GM18867 (cell line): ENCODE measurements at regions not wholly inside any gene's neighbourhood (a gene's known extent, or its start where the extent isn't known, plus 50 kb on each side); places are given as distances from the start of the nearest gene placed in this dataset.
"Not testable (repeated sequence)": the region's sequence is repeated elsewhere in the genome, so short reads cannot be mapped to it uniquely, and the experiment has no call there.

Experiments
- ATAC-seq: cut with Tn5 transposase; IDR thresholded peaks from one replicate; pipeline ENCODE4 v1.9.1; 2021; ENCODE audit warnings: mild to moderate bottlenecking, moderate library complexity; ENCODE audit not compliant: unreplicated experiment

DNA sequence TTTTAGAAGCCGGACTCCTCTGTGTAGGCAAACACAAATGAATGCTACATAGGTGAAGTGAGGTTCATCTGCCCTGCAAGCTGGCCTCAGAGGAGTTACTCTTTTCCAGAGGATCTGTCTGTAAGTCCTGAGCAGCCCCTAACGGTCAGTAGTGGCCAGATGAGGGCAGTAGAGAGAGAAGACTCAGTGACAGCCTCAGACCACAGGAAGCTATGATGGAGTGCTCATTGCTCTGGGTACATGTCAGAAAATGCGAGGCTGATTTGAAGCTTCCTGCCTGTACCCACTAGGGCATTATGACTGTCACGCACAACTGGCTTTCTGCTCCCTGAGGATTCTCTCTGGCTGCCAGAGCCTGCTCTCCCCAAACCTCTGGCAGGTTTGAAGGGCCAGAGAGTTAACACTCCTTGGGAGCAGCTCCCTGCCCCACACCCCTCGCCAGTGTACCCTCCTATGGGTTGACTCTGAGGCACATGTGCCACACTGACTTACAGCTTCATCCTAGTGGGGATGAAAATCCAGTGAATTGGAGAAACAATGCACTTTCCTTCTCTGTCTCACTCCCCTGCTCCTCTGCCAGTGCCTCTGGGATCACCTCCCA lies 141.5 kb downstream of the GABRG2 start:
- peak; percentile 99 for ATAC-seq

DNA sequence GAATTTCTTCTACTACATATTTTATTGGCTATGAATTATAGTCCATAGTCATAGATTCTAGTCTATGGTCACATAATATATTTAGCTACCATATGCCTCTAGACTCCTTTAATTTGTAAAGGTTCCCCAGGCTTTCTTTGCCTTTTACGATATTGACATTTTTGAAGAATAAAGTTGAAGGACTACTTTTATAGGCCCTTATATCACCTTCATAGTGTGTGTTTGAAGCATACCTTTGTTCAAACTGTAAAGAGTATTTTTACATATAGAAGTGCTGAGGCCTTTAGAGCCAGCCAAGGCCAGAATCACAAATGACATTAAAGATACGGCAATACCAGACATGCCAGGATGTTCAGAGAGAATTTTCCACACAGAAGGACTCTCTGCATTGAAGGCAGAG lies 147.0 kb downstream of the GABRG2 start:
- no peak for ATAC-seq

DNA sequence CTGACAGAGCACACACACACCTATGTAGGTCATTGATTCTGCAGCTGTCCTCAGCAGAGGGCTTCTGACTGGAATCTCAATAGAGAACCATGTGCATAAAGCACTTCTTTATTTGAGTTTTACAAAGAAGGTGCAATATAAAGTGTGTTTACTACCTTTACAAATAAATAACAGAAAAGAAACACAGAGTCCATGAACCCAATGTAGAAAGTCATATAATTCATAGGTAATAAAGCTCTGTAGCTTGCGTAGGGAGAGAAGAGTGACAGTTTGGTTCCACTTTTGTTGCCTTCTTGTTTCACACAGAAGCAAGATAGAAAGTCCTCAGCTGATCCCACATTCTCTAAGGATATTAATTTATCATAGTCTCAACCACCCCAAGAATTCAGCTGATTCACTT lies 149.5 kb downstream of the GABRG2 start:
- no peak for ATAC-seq

DNA sequence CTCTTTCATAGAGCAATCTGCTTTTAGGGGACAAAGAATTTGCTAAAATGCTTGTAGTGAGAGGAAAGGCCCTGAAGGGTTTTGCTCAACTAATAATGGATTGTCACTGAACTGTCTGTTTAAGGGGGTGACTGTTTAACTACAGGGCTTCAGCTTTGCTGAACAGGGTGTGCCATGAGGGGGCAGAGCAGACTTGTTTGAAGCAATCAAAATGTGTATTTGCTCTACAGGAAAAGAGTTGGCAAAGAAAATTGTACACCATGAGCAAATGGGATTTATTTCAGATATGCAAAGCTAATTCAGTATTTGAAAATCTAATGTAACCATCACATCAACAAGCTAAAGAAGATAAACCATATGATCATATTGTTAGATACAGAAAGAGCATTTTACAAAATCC lies 154.3 kb downstream of the GABRG2 start:
- ATAC-seq = no peak

DNA sequence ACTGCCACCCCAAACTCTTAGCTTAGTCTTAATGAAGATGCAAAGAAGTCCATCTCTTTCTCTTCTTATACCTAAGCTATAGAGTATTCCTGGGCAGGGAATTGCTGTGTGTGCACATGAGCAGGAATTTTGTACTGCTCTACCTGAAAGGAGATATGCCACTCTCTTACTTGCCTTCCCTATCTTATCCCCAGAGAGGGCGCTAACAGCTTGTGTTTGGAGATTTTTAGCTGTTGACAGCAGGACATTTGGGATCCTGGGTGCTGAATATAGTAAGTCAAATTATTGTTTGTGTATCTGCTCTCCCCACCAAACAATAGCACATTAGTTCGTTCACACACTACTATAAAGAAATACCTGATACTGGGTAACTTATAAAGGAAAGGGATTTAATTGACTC lies 159.5 kb downstream of the GABRG2 start:
- ATAC-seq = no peak

DNA sequence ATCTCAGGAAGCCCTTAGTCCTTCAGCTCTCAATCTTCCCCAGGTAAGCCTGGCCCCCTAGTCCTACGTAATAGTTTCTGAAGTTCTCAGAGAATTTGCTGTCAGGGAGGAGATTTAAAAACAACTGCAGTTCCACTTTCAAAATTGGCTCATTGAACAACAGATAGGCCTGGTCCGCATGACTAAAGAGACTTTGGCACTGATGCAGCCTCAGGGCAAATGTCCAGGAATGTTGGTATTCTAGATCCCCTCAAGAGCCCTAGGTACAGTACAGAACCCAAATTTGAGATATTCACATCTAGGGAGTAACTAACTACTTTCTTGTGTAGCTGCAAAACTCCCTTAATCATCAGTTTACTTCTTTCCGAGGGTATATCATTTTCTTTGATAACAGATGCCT lies 162.8 kb downstream of the GABRG2 start:
- ATAC-seq = no peak

DNA sequence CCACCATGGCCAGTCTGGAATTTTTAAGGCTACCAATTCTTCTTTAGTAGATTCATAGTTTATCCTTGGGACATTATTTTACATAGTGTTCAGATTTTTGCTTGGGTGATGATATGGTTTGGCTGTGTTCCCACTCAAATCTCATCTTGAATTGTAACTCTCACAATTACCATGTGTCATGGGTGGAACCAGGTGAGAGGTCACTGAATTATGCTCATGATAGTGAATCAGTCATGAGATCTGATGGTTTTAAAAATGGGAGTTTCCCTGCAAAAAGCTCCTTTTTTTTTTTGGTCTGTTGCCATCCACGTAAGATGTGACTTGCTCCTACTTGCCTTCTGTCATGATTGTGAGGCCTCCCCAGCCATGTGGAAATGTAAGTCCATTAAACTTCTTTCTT lies 163.9 kb downstream of the GABRG2 start:
- no peak for ATAC-seq

DNA sequence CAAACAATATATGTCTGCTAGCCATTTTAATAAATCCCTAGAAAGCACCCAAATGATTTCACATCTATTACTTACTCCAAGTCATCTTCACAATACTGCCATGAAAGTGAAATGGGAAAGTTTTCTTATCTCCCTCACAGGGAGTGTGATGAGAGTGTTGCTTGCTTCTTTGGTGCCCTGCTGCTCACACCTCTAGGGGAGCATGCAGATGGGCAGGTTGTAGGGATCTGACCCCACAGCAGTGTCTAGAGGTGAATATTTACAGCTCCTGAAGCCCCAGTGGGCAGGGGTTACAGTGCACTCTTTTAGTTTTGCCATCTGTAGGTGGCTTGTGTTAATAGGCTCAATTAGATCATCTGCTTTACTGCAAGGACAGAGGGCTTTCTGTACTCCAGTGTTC lies 173.2 kb downstream of the GABRG2 start:
- ATAC-seq = no peak

DNA sequence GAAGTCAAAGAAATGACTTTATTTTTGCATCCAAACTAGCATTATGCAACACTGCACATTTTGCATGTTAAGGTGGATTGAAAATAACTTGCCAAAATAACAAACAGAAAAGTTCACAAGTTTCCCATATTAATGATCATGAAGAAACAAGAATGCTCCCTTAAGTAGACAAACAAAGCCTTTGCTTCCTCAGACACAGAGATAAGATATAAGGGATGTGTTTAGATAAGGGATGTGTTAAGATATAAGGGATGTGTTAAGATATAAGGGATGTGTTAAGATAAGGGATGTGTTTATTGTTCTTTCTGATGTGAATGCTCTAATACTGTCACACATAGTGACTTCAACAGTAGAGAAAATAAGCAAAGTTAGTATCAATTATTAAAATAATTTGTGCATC lies 174.8 kb downstream of the GABRG2 start:
- ATAC-seq = no peak

DNA sequence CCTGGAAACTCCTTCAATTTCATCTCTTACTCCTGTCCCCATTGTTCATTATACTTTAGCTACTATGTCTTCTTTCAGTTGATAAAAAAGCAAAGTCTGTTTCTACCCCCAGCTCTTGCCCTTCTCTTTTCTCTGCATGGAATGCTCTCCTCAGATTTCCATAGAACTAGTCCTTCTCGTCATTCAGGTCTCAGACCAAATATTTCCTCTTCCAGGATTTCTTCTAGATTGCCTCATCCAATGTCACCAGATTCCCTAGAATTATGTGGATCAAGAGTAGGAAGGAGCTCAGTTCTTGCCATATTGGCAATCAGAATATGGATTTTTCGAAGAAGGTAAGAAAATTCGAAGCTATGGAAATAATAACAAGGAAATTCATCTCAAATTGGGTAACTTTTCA lies 176.1 kb downstream of the GABRG2 start:
- no peak for ATAC-seq

DNA sequence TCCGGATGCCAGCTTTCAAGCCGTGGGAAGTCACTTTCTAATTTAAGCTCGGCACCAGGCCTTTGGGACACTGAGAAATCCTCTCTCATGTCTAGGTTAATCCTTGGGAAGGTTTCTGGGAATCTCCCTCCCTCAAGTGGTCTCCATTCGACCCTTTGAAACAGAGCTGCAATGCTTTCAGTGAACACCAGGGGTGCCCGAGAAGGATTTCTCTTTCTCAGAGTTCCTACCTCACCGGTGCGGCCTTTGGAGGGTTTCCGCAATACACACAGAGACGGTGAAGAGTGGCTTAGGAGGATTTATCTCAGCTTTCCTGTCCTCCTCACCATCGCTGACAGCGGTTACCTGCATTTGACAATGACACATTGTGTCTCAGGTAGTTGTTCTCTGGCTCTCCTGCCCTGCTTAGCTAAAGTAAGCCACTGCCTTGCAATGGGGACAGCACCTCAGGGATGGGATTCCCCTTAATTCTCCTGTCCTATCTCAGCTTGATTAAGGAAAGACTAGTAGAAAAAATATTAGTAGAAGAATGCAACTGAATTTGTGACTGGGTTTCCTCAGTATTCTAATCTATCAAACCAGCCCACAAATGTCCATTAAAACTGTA lies 180.6 kb downstream of the GABRG2 start:
- ATAC-seq = peak; percentile 51

DNA sequence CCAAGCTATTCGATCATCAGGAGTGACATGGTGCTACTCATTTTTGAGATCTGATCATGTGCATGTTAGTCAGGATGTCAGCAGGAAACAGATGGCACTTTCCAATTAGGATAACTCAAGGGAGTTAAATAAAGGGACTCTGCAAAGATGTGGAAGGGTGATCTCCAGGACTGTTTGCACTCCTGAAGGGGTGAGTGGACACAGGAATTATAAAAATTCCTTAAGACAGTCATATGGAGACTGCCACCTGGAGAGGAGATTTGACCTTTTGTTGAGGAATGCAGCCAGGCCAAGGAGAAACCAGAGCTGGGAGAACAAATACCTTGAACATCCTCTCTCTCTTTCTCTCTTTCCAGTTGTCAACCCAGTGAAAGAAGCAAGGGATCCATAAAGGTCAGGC lies 189.1 kb downstream of the GABRG2 start:
- ATAC-seq = no peak

DNA sequence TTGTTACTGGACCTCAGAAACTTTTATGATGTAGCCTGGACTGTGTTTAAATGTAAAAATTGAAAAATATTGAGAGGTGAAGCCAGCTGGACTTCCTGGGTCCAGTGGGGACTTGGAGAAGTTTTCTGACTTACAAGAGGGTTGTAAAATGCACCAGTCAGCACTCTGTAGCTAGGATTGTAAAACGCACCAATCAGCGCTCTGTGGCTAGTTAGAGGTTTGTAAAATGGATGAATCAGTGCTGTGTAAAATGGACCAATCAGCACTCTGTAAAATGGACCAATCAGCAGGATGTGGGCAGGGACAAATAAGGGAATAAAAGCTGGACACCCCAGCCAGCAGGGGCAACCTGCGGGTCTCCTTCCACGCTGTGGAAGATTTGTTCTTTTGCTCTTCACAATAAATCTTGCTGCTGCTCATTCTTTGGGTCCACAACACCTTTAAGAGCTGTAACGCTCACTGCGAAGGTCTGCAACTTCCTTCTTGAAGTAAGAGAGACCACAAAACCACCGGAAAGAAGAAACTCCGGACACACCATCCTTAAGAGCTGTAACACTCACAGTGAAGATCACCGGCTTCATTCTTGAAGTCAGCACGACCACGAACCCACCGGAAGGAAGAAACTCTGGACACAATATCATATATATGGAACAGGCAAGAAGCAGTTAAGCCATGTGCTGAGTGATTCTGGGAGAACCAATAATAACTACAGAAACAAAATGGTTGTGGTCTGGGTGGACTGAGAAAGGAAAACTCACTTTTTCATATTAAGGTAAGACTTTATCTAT lies 201.3 kb downstream of the GABRG2 start:
- ATAC-seq = peak; percentile 82

DNA sequence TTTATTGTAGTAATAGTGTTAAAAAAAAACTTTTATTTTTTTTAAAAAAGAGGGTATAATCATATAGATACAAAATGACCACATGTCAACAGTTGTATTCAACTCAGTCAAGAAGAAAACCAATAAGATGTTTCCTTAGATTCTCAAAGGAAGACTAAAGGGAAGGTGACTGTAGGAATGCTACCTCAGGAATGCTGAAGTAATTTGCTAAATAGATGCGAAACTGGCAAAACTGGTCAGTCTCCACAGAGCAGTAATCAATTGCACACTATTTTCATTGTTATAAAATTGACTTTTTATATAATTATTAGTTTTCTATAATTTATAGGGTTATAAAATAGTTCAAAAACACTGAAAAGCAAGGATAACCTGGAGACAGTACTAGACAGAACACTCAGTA lies 204.8 kb downstream of the GABRG2 start:
- ATAC-seq = no peak

DNA sequence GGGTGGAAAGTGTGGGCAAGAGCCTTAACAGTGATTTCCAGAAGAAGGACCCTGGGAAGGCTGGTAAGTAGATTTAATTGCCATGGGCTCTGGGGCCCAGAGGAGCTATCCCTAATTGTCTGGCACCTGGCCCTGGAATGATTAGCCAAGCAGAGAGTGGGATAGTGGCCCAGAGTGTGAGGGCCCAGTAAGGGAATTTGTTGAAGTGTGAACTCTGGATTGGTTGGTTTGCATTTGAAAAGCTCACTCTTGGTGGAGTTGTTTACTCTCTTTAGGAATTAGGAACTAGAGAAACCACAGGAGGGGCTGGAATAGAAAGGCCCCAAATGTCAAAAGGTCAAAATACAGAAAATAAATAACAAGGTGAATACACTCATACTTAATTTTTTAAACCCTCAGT lies 207.1 kb downstream of the GABRG2 start:
- no peak for ATAC-seq

DNA sequence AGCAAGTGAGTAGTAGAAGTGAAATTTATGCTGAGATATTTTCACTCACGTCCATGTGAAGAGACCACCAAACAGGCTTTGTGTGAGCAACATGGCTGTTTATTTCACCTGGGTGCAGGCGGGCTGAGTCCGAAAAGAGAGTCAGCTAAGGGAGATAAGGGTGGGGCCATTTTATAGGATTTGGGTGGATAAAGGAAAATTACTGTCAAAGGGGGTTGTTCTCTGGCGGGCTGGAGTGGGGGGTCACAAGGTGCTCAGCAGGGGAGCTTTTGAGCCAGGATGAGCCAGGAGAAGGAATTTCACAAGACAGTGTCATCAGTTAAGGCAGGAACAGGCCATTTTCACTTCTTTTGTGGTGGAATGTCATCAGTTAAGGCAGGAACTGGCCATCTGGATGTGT lies 207.8 kb downstream of the GABRG2 start:
- ATAC-seq = not testable (repeated sequence)

DNA sequence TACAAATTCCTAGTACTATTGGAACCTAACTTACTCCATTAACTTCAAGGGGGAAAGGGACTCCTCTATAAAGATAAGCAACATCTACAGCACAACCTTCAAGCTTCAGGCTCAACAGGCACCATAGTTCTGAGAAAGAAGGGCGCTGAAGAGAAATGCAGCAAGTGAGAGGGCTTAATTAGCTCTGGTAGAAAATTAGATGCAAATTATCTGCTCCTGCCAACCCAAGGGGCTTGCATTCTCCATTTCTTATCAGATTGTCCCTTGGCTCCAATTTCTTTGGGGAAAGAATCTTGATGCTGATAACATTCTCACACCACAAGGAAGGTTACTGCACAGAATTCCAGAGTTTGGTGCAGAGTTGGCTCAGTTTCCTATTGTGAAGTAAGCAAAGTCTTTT lies 214.6 kb downstream of the GABRG2 start:
- ATAC-seq = no peak

DNA sequence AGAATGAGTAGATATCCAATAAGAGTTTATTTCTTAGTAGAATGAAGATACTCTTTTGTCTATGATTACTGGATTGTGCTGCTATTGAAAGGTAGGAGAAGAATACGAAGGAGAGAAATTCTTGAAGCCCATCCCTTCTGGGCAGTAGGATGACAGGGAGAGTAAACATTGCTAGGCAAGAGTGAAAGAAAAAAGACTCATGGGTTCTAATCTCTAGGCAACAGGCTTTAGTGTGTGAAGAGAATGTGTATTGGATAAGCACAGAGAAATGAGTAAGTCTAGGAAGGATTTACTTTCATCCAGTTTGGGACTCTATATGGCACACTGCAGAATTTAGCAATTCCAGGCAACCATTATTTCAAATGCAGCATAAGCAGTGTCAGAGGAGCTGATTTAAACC lies 216.0 kb downstream of the GABRG2 start:
- ATAC-seq = no peak

DNA sequence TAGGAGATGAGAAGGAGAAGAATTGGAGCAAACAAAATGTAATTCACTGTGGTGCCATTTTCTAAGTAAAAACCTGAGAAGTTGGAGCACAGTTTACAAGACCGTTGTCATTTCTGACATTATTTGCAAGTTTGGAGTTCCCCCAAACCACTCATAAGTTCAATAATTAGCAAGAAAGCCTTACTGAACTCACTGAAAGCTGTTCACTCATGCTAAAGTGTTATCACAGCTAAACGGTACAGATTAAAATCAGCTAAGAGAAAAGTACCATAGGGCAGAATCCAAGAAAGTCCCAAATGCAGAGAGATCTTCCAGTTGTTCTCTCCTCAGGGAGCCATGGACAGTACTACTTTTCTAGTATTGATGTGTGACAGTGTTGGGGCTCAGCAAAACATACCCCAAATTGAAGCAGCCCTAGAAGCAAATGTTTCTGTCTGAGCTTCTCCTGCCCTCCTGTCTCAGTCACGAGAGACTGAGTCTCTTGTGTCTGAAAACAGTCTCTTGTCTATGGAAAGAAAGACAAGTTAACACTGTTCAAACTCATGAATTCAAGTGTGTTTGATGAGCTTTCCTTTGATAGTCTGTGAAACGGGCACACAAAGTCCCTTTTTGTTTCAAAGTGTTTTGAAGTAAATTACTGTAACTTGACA lies 221.2 kb downstream of the GABRG2 start:
- ATAC-seq = peak; percentile 77

DNA sequence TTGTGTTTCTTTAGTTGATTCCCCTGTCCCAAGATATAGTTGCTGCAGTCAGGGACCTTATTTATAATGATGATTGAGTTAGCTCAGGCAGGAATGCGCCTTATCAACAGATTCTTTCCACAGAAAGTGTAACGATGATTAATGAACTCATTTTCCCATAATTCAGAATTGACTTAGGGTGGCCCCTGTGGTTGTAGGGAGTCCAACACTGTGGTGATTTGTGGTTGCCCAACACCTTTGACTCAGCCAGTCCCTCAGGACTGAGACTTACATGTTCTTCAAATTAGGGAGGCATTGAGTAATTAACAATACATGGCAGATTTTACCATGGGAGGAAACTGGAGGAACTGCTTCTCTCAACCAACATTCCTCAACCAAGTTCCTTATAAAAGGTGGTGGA lies 221.9 kb downstream of the GABRG2 start:
- peak; percentile 48 for ATAC-seq

DNA sequence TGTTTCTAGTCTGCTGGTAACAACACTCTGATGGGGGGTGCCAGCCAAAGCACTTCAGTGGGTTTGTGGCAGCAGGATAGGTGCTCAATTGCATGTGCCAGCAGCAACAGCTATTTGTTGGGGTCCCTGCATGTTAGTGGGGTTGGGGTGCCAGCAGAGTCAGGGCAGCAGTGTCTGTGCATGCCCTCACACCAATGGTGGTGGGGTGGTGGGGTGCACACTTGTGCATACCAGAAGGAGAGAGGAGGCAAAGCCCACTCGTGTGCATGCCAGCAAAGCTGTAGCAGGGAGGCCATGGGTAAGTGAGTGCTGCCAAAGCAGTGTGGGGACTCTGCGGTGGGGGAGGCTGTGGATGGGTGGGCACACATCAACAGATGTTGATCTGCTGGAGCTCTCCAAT lies 232.2 kb downstream of the GABRG2 start:
- no peak for ATAC-seq

DNA sequence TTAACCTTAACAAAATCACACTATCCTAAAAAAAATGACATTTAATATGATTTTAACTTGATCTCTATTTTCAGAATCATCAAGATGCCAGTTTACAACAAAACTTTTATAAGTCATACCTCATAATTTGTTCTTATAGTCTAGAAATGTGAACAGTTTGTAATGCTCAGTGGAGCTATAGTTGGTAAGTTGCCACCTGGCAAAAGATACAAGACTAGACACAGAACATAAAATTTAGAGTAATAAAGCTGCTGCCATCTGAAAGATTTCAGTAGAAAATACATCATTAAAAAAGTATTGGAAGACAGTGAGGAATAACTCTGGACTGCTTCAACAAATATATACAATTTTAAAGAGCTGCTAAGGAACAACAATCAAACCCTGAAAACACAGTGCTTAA lies 233.8 kb downstream of the GABRG2 start:
- ATAC-seq = no peak
